Activated CD8-positive, alpha-beta T cell treated with anti-CD3 and anti-CD28 coated beads, Interleukin-2, amount 10 ng/mL, durations not matched to agents 7 days and 5 days (primary cell): ENCODE measurements at regions not wholly inside any gene's neighbourhood (a gene's known extent, or its start where the extent isn't known, plus 50 kb on each side); places are given as distances from the start of the nearest gene placed in this dataset.

Experiments used
- ATAC-seq: fragments of 150-1000 bp; cut with Tn5 transposase; one replicate; pipeline ENCODE4 v1.10.0; 2021; ENCODE audit warnings: moderate library complexity
- CTCF ChIA-PET: fragments of 350-600 bp; sonication (Branson Sonifier 250); formaldehyde crosslinking; loops from one replicate; lab custom pipeline; 2021; ENCODE audit warnings: antibody characterized with exemption; lab: Charles Lee
- POLR2A ChIA-PET: fragments of 350-600 bp; sonication (Branson Sonifier 250); formaldehyde crosslinking; loops from one replicate; lab custom pipeline; 2021; ENCODE audit warnings: antibody characterized with exemption; lab: Charles Lee
- DNase-seq: peaks from one replicate; pipeline ENCODE4 v3.0.0-alpha.2; 2020
- H3K27ac Mint-ChIP-seq: one replicate; pipeline ENCODE4 v1.8.0; 2021; ENCODE audit warnings: mild to moderate bottlenecking, mixed read lengths
- H3K27me3 Mint-ChIP-seq: one replicate; pipeline ENCODE4 v1.8.0; 2021; ENCODE audit warnings: low read depth, mixed read lengths
- H3K36me3 Mint-ChIP-seq: one replicate; pipeline ENCODE4 v1.8.0; 2021; ENCODE audit warnings: low read depth, mixed read lengths
- H3K4me1 Mint-ChIP-seq: one replicate; pipeline ENCODE4 v1.8.0; 2021; ENCODE audit warnings: low read depth, mixed read lengths
- H3K4me3 Mint-ChIP-seq: one replicate; pipeline ENCODE4 v1.8.0; 2021; ENCODE audit warnings: mild to moderate bottlenecking, mixed read lengths
- H3K9me3 Mint-ChIP-seq: one replicate; pipeline ENCODE4 v1.8.0; 2022; ENCODE audit warnings: mixed read lengths; ENCODE audit not compliant: insufficient read depth

DNA sequence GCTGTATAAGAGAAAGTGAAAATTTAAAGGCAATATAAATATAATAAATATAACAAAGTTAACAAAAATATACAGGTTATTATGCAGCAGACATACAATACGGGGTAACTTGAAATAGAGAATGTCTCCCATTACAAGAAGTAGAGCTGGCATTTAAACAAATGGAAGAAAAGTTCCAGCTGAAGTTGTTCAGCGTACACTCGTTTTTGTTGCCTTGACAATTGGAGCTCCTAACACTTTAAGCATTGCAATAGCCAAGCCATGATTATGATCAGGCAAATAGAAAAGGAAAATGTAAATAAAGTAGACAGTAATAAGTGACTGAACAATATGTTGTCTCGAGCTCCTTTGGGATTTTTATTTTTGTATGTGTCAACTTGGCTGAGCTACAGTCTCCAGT, 737.8 kb upstream of the CELF2 start:
- Mint-ChIP-seq H3K4me1 (no peaks in the 10 kb centered on the region), H3K4me3 (no peak overlapping the region), H3K9me3 (peaks cover 2% of the 10 kb centered on the region), H3K27me3 (no peaks in the 10 kb centered on the region), H3K27ac (no peak overlapping the region), H3K36me3 (no peaks in the 10 kb centered on the region)
- DNase-seq (no peak), ATAC-seq (no peak)
- ChIA-PET POLR2A (no interaction called here), CTCF (no interaction called here)

DNA sequence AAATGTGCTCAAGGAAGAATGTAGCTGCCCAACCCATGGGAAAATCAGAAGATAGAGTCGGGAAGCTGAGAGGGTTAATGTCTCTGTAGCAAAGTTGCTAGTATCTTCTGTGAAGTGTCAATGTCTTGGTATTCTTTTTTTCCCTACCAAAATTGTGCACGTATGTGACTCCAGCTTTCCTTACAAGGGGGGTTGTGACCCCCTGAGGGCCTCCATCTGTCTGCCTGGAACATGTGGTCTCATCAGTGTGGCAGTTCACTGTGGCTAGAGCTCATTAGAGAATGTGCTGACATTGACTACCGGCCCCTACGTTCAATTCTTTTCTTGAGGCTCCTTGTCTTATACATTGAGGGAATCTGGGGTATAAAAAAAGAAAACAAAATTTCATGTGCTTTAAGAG, 725.2 kb upstream of the CELF2 start:
- no peak for DNase-seq
- ChIA-PET CTCF (no interaction called here), POLR2A (no interaction called here)
- H3K4me1 Mint-ChIP-seq: no peaks in the 10 kb centered on the region
- H3K27ac Mint-ChIP-seq: no peak overlapping the region
- H3K9me3 Mint-ChIP-seq: no peaks in the 10 kb centered on the region
- H3K4me3 Mint-ChIP-seq: no peak overlapping the region
- no peaks in the 10 kb centered on the region for H3K36me3 Mint-ChIP-seq
- H3K27me3 Mint-ChIP-seq: no peaks in the 10 kb centered on the region
- no peak for ATAC-seq

DNA sequence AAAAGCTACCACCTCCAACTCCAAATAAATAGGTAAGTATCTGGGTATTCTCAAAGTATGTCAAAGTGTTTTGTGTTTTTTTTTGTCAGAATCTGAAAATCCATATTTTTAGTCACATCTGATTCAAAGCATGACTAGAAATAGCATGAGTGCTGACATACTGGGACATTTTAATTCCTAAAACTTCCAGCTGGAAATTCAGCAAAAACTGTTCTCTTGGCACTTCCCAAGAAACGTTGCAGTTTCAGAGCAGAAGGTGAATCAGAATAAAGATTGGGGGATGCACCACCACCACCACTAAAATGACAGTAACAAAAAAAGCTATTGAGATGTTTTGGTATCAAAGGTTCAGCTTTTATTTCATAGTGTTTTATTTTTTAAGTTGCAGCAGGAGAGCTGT, 724.6 kb upstream of the CELF2 start:
- no peak for ATAC-seq

DNA sequence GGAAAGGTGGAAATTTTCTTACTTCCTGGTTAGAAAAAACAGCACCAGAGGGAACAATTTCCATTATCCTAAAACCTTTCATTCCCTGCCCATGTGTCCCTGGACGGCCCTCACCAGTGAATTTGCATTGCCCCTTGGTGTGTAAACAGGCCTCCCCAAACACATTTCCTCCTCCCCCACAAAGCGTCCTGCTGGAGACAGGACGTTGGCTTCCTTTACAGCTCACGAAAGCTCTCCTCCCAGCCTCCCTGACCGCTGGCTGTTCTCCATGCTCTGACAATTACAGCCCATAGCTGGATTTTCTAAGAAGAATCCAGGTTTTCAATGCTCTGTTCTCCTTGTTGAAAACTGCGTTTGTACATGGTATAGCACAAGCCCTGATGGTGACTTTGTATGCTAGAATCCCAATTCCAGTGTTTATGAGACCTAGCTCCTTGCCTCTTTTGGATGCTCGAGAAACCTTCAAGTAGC, 724.2 kb upstream of the CELF2 start:
- ChIA-PET POLR2A (no interaction called here), CTCF (no interaction called here)
- no peak overlapping the region for H3K4me3 Mint-ChIP-seq
- no peak for ATAC-seq
- H3K27ac Mint-ChIP-seq: no peak overlapping the region
- no peak for DNase-seq
- no peaks in the 10 kb centered on the region for H3K9me3 Mint-ChIP-seq
- no peaks in the 10 kb centered on the region for H3K36me3 Mint-ChIP-seq
- H3K27me3 Mint-ChIP-seq: no peaks in the 10 kb centered on the region
- no peaks in the 10 kb centered on the region for H3K4me1 Mint-ChIP-seq

More for the DNA sequence above, 724.6 kb upstream of the CELF2 start:
- POLR2A ChIA-PET: no interaction called here
- no peak overlapping the region for H3K4me3 Mint-ChIP-seq
- no peaks in the 10 kb centered on the region for H3K36me3 Mint-ChIP-seq
- CTCF ChIA-PET: no interaction called here
- H3K27ac Mint-ChIP-seq: no peak overlapping the region
- no peaks in the 10 kb centered on the region for H3K4me1 Mint-ChIP-seq
- H3K27me3 Mint-ChIP-seq: no peaks in the 10 kb centered on the region
- no peaks in the 10 kb centered on the region for H3K9me3 Mint-ChIP-seq
- DNase-seq: no peak

DNA sequence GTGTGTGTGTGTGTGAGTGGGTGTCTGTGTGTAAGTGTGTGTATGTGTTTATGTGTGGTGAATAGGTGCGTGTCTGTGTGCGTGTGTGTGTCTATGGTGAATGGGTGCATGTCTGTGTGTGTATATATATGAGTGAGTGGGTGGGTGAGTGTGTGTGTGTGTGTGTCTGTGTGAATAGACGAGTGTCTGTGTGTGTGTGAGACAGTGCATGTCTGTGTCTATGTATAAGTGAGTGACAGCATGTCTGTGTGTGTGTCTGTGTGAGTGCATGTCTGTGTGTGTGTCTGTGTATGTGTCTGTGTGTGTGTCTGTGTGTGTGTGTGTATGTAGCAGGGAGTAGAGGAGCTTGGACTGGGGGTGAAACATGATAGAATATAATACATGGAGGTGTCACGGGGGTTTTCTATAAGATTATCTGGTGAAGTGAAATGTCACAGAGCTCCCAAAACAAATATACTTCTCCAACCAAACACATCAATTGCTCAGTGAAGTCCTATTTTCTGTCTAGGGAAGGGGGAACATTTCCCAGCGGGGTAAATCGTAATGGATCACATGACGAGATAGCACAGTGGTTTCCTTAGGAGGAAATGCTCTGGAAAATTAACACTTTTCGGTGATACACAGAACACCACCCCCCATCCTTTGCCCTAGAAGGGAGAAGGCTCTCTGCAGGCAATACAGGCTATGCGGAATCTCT, 723.3 kb upstream of the CELF2 start:
- Mint-ChIP-seq H3K27ac (no peak overlapping the region), H3K36me3 (no peaks in the 10 kb centered on the region), H3K9me3 (no peaks in the 10 kb centered on the region), H3K4me1 (no peaks in the 10 kb centered on the region), H3K27me3 (no peaks in the 10 kb centered on the region), H3K4me3 (no peak overlapping the region)
- no peak for ATAC-seq
- DNase-seq: no peak
- ChIA-PET CTCF (no interaction called here), POLR2A (no interaction called here)

DNA sequence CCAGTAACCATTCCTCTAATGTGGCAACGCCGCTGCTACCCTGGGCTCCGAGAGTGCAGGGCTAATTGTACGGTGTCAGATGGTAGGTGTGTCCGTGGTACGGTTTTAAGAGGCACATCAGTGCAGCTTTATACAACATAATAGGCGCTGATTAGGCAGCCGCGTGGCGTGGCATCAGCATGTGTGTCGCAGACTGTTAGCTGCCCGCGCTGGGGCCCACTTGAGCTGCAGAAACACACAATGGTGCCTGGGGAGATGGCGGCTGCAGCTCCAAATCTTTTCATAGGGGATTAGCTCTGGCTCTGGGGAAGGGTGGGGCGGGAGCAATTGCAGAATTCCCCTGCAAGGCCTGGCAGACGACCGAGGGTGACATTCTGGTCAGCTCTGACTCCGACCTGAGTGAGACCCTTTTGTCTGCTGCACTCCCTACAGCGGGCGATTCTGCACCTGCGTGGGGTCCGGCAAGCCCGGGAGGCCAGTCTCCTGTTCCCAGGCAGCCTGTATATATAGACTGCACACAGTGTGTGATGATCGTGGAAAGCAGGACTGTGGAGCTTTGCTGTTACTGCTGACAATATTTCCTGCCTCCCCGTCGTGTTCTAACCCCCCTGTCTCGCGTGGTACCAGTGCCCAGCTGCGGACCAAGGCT, 722.7 kb upstream of the CELF2 start:
- Mint-ChIP-seq H3K36me3 (no peaks in the 10 kb centered on the region), H3K4me1 (no peaks in the 10 kb centered on the region), H3K4me3 (no peak overlapping the region), H3K27me3 (no peaks in the 10 kb centered on the region), H3K27ac (no peak overlapping the region), H3K9me3 (no peaks in the 10 kb centered on the region)
- ATAC-seq (no peak), DNase-seq (no peak)
- CTCF ChIA-PET: no interaction called here
- POLR2A ChIA-PET: no interaction called here

DNA sequence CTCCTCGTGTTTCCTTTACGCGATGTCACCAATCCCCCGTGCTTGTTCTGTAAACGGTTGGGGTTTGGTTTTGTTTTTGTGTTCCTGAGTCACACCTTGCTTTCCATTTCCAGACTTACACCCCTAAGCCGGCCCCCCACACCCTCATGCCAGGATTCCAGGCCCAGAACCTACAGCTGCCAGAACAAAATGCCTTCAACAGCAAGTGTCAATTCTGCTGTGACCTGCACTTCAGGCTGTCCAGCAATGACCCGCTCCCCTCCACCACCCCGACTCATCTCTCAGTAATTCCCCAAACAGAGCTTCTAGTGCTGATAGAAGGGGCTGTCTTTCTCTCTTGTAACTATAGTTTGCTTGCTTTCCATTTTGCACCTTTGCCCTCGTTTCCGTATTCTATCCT, 722.1 kb upstream of the CELF2 start:
- DNase-seq (no peak), ATAC-seq (no peak)
- no peak overlapping the region for H3K27ac Mint-ChIP-seq
- no peaks in the 10 kb centered on the region for H3K4me1 Mint-ChIP-seq
- H3K36me3 Mint-ChIP-seq: no peaks in the 10 kb centered on the region
- no peaks in the 10 kb centered on the region for H3K27me3 Mint-ChIP-seq
- no peaks in the 10 kb centered on the region for H3K9me3 Mint-ChIP-seq
- ChIA-PET CTCF (no interaction called here), POLR2A (no interaction called here)
- no peak overlapping the region for H3K4me3 Mint-ChIP-seq

DNA sequence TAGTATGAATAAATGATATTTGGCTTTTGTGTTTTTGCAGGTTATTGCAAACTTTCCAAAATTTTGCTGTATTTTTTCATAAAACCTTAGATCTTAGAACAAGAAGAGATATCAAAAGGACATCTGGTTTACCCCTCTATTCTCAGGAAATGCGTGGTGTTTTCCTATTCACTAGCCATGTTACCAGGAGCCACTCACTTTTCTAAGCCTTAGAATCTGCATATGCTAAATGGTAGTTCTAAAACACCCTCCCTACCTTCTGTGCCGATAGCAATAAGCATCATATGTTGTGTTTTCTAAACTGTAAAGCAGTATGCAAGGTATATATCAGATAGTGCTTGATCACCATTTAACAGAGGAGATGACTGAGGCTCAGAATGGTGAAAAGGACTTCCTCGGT, 715.0 kb upstream of the CELF2 start:
- ChIA-PET POLR2A (no interaction called here), CTCF (no interaction called here)
- H3K27me3 Mint-ChIP-seq: no peaks in the 10 kb centered on the region
- H3K27ac Mint-ChIP-seq: no peak overlapping the region
- no peaks in the 10 kb centered on the region for H3K9me3 Mint-ChIP-seq
- DNase-seq (no peak), ATAC-seq (no peak)
- H3K4me1 Mint-ChIP-seq: no peaks in the 10 kb centered on the region
- no peaks in the 10 kb centered on the region for H3K36me3 Mint-ChIP-seq
- no peak overlapping the region for H3K4me3 Mint-ChIP-seq

DNA sequence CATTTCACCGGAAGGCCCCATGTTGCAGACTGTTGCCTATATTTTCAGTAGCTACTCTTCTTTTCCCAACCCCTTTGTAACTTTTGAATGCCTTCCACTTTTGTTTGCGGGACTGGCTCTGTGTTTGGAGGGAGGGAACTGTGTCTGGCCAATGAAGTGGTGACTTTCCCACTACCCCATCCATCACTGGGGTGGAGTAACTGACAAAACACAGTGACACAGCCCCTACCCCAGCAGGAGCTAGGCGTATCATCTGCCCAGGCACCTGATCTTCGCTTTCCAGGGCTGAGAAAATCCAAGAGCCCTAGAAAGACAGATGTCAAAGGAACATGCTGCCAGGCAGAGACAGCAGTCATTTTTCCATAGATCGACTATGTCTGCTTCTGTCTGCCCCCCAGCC, 710.6 kb upstream of the CELF2 start:
- H3K27ac Mint-ChIP-seq: no peak overlapping the region
- ATAC-seq: no peak
- ChIA-PET CTCF (no interaction called here), POLR2A (no interaction called here)
- no peaks in the 10 kb centered on the region for H3K9me3 Mint-ChIP-seq
- H3K36me3 Mint-ChIP-seq: no peaks in the 10 kb centered on the region
- no peaks in the 10 kb centered on the region for H3K4me1 Mint-ChIP-seq
- DNase-seq: no peak
- H3K4me3 Mint-ChIP-seq: no peak overlapping the region
- no peaks in the 10 kb centered on the region for H3K27me3 Mint-ChIP-seq

DNA sequence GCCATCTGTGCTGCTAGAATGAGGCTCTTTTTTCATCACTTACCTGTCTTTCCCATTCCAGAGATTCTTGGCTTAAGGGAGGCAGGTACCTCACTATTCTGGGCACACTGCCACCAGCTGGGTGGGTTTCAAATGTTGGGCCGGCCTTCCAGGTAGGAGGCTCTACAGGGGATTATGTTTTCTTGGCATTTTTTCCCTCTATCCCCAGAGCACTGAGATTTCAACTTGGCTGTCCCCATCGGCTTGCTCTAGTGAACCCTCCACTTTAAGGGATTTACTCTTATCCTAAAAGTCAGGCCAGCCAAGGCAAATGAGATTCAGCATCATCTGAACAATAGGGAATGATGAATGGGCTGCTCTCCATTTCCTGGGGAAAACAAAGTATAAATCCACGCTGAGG, 710.1 kb upstream of the CELF2 start:
- DNase-seq (no peak), ATAC-seq (no peak)
- Mint-ChIP-seq H3K36me3 (no peaks in the 10 kb centered on the region), H3K9me3 (no peaks in the 10 kb centered on the region), H3K27me3 (no peaks in the 10 kb centered on the region), H3K4me3 (no peak overlapping the region), H3K27ac (no peak overlapping the region), H3K4me1 (no peaks in the 10 kb centered on the region)
- ChIA-PET POLR2A (no interaction called here), CTCF (no interaction called here)

DNA sequence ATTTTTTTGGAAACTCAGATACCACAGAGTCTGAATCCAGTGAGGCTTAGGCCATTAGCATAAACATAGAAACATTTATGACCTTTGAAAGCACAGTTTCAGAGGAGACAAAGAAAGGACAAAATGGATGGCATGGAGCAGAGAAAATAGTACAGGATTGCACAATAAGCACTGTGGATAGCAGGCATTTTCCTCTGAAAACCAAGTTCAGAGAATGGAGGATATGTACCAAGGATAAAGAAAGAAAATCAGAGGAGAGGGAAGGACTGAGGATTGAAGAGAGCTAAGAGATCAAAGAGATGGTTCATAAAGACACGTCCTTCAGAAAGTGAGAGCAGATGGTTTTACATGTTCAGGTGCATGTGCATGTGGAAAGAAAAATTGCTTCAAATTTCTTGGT, 707.2 kb upstream of the CELF2 start:
- Mint-ChIP-seq H3K4me3 (no peak overlapping the region), H3K36me3 (no peaks in the 10 kb centered on the region), H3K27me3 (no peaks in the 10 kb centered on the region), H3K9me3 (no peaks in the 10 kb centered on the region), H3K4me1 (no peaks in the 10 kb centered on the region), H3K27ac (no peak overlapping the region)
- ATAC-seq (no peak), DNase-seq (no peak)
- CTCF ChIA-PET: no interaction called here
- POLR2A ChIA-PET: no interaction called here

DNA sequence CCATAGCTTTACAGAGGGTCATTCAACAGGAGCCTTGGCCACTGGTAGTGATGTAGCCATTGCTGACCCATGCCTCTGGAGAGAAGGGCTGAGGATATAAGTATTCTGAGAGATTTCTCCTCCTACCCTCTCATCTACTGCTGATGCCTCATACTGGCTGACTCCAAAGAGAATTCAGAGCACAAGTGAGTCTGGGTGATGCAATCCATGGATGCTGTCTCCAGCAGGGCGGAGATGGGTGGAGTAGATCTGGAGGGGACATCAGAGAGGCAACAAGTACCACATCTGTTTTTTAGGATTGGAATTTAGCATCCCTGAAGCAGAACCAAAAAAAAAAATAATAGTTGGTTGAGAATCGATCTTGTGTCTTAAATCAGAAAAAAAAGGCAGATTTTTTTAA, 705.7 kb upstream of the CELF2 start:
- DNase-seq (no peak), ATAC-seq (no peak)
- no peaks in the 10 kb centered on the region for H3K9me3 Mint-ChIP-seq
- no peak overlapping the region for H3K27ac Mint-ChIP-seq
- no peaks in the 10 kb centered on the region for H3K4me1 Mint-ChIP-seq
- no peaks in the 10 kb centered on the region for H3K27me3 Mint-ChIP-seq
- CTCF ChIA-PET: no interaction called here
- no peaks in the 10 kb centered on the region for H3K36me3 Mint-ChIP-seq
- no peak overlapping the region for H3K4me3 Mint-ChIP-seq
- POLR2A ChIA-PET: interaction anchor here (0.6 kb wide), 1 partner anchor 669 kb away, joined by 5 read pairs; no protein-coding TSS in a partner anchor
